ENCODE measurements at regions not wholly inside any gene's neighbourhood (a gene's known extent, or its start where the extent isn't known, plus 50 kb on each side); places are given as distances from the start of the nearest gene placed in this dataset.

DNA sequence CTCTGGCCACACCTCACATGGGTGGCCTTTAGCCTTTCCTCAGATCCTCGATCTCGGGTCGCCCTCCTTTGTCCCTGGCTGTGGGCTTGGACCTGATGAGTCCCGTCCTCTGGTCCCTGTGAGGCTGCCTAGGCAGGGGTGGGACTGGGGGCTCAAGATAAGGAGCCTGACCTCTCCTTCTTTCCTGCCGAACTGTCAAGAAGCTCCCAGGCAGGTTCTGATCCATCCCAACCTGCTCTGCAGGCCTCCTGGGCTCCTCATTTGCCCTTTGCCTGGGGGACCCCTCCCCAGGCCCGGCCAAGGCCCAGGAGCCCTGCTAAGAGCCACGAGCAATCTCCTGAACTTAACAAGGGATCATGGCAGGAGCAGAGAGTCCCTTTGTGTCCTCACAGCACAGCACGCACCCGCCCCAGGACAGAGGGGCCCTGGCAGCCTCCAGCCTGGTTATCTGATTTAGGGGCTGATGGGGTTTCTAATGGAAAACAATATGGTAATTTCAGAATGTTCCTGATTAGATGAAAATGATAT lies 82.4 kb upstream of the POU3F1 start:
- H3K36me3 Mint-ChIP-seq (ENCODE audit: insufficient read depth, unreplicated experiment) = no peaks in the 10 kb centered on the region
- no peaks in the 10 kb centered on the region for H3K4me1 Mint-ChIP-seq (ENCODE audit: low read depth, unreplicated experiment)
- no TSS peak for BruUV-seq (replicated peaks)
- H3K9me3 Mint-ChIP-seq (ENCODE audit: low read depth, unreplicated experiment) = no peaks in the 10 kb centered on the region
- H3K27ac Mint-ChIP-seq (ENCODE audit: unreplicated experiment) = no peak overlapping the region
- TF ChIP-seq, protein P1, sequence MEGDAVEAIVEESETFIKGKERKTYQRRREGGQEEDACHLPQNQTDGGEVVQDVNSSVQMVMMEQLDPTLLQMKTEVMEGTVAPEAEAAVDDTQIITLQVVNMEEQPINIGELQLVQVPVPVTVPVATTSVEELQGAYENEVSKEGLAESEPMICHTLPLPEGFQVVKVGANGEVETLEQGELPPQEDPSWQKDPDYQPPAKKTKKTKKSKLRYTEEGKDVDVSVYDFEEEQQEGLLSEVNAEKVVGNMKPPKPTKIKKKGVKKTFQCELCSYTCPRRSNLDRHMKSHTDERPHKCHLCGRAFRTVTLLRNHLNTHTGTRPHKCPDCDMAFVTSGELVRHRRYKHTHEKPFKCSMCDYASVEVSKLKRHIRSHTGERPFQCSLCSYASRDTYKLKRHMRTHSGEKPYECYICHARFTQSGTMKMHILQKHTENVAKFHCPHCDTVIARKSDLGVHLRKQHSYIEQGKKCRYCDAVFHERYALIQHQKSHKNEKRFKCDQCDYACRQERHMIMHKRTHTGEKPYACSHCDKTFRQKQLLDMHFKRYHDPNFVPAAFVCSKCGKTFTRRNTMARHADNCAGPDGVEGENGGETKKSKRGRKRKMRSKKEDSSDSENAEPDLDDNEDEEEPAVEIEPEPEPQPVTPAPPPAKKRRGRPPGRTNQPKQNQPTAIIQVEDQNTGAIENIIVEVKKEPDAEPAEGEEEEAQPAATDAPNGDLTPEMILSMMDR (IDR thresholded peaks at IDR 0.05; ENCODE audit: unreplicated experiment) = no peak
- no peak for DNase-seq
- peaks cover 99% of the 10 kb centered on the region for H3K27me3 Mint-ChIP-seq (ENCODE audit: unreplicated experiment)
- intact Hi-C loops (cut with micrococcal nuclease; ENCODE audit: unreplicated experiment) = no loop called here
- H3K4me3 Mint-ChIP-seq (ENCODE audit: low read depth, unreplicated experiment) = no peak overlapping the region
- CTCF ChIA-PET = no interaction called here

GRCh38 chr1:38128511-38128910 lies 81.9 kb upstream of the POU3F1 start:
- Mint-ChIP-seq H3K27ac (ENCODE audit: unreplicated experiment) (no peak overlapping the region), H3K36me3 (ENCODE audit: insufficient read depth, unreplicated experiment) (no peaks in the 10 kb centered on the region), H3K4me1 (ENCODE audit: low read depth, unreplicated experiment) (no peaks in the 10 kb centered on the region), H3K27me3 (ENCODE audit: unreplicated experiment) (peaks cover 99% of the 10 kb centered on the region), H3K9me3 (ENCODE audit: low read depth, unreplicated experiment) (no peaks in the 10 kb centered on the region), H3K4me3 (ENCODE audit: low read depth, unreplicated experiment) (no peak overlapping the region)
- intact Hi-C loops (cut with micrococcal nuclease; ENCODE audit: unreplicated experiment) = no loop called here
- DNase-seq = no peak
- TF ChIP-seq, protein P1 (IDR thresholded peaks at IDR 0.05; ENCODE audit: unreplicated experiment) = no peak
- CTCF ChIA-PET = no interaction called here
- no TSS peak for BruUV-seq (replicated peaks)

DNA sequence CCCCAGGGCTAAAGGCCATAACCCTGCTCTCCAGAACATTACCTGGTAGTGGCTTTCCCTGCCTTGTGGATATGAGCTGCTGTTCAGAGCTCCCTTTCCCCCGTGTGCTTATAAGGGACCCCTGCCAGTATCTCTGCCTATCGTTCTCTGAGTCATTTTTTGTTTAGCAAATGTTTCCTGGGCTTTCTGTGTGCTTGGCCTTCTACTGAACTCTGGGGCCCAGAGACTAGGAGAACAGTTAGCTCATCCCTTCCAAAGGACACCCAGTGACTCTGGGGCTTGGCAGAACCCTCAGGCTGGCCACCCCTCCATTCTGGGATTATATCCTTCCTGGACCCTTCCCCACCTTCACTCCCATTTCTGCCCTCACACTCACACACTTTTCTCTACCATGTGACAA lies 80.8 kb upstream of the POU3F1 start:
- no peak for DNase-seq
- no peaks in the 10 kb centered on the region for H3K4me1 Mint-ChIP-seq (ENCODE audit: low read depth, unreplicated experiment)
- H3K27ac Mint-ChIP-seq (ENCODE audit: unreplicated experiment) = no peak overlapping the region
- no peaks in the 10 kb centered on the region for H3K9me3 Mint-ChIP-seq (ENCODE audit: low read depth, unreplicated experiment)
- BruUV-seq (replicated peaks) = no TSS peak
- intact Hi-C loops (cut with micrococcal nuclease; ENCODE audit: unreplicated experiment) = no loop called here
- TF ChIP-seq, protein P1 (IDR thresholded peaks at IDR 0.05; ENCODE audit: unreplicated experiment) = no peak
- CTCF ChIA-PET = no interaction called here
- peaks cover 97% of the 10 kb centered on the region for H3K27me3 Mint-ChIP-seq (ENCODE audit: unreplicated experiment)
- no peaks in the 10 kb centered on the region for H3K36me3 Mint-ChIP-seq (ENCODE audit: insufficient read depth, unreplicated experiment)
- no peak overlapping the region for H3K4me3 Mint-ChIP-seq (ENCODE audit: low read depth, unreplicated experiment)

- Mint-ChIP-seq H3K4me3 (ENCODE audit: low read depth, unreplicated experiment) (no peak overlapping the region), H3K27ac (ENCODE audit: unreplicated experiment) (no peak overlapping the region), H3K27me3 (ENCODE audit: unreplicated experiment) (peaks cover 97% of the 10 kb centered on the region), H3K4me1 (ENCODE audit: low read depth, unreplicated experiment) (no peaks in the 10 kb centered on the region), H3K9me3 (ENCODE audit: low read depth, unreplicated experiment) (no peaks in the 10 kb centered on the region), H3K36me3 (ENCODE audit: insufficient read depth, unreplicated experiment) (no peaks in the 10 kb centered on the region)
- DNase-seq = no peak
- CTCF ChIA-PET = no interaction called here
- TF ChIP-seq, protein P1 (IDR thresholded peaks at IDR 0.05; ENCODE audit: unreplicated experiment) = no peak
- BruUV-seq (replicated peaks) = no TSS peak
- intact Hi-C loops (cut with micrococcal nuclease; ENCODE audit: unreplicated experiment) = no loop called here
These were observed 80.4 kb upstream of the POU3F1 start for GRCh38 chr1:38126970-38127369.

Data from Calu3 (cell line).